ENCODE measurements at regions not wholly inside any gene's neighbourhood (a gene's known extent, or its start where the extent isn't known, plus 50 kb on each side); places are given as distances from the start of the nearest gene placed in this dataset.

DNA sequence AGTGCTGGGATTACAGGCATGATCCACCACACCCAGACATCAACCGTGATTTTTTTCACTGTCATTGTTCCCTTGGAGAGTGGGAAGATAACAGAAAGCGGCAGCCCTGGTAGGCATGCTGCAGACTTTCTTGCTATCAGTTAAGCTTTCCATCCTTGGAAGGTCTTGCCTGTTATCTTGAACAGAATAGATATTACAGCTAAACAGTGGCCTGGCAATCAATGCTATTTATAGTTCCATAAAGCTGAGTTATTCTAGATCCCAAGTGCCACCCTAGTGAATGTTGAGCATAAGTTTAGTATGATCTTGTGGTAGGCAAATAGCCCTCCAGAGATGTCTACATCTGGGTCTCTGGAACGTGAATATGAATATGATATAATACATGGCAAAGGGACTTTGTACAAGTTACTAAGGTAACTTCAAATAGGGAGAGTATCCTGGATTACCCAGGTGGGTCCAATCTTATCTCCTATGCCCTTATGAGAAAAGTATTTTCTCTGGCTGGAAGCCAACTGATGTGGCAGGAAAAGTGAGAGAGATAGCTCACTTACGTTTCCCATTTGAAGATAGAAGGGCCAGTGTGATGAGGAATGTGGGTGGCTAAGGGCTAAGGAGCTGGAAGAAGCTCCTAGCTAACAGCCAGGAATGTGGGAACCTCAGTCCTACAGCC is 609.1 kb upstream of the IGFBP3 start:
- CTCF ChIA-PET (ENCODE audit: partially characterized antibody) = no interaction called here
- H3K4me2 ChIP-seq (ENCODE audit: insufficient read depth in 1 of 2, low read depth in 2 of 2, low read length in 2 of 2) = no peak overlapping the region
- TF ChIP-seq NANOG (IDR thresholded peaks at IDR 0.05; ENCODE audit: insufficient read depth, low read depth, low read length, poor library complexity, severe bottlenecking) (no peak), GTF2F1 (IDR thresholded peaks at IDR 0.05; ENCODE audit: borderline replicate concordance, low read depth, low read length) (no peak), BACH1 (IDR thresholded peaks at IDR 0.05; ENCODE audit: low read length) (no peak), JUND (IDR thresholded peaks at IDR 0.05; ENCODE audit: low read length) (no peak), CBX8 (IDR thresholded peaks at IDR 0.05; ENCODE audit: borderline replicate concordance, low read depth, low read length) (no peak), EP300 (IDR thresholded peaks at IDR 0.05; ENCODE audit: borderline replicate concordance in 1 of 2, low read depth in 2 of 2, low read length in 2 of 2) (no peak), CHD1 (IDR thresholded peaks at IDR 0.05; ENCODE audit: low read depth, low read length) (no peak)

More for the DNA sequence above, 609.1 kb upstream of the IGFBP3 start:
- H4K91ac ChIP-seq (replicated peaks; ENCODE audit: insufficient read length, low read length) = no peak overlapping the region
- no peaks in the 10 kb centered on the region for H3K23me2 ChIP-seq (ENCODE audit: low read depth, low read length)
- H2BK20ac ChIP-seq (ENCODE audit: low read length) = no peak overlapping the region
- no peaks in the 10 kb centered on the region for H3K79me2 ChIP-seq (ENCODE audit: control insufficient read depth in 1 of 2, insufficient read depth in 2 of 2, low read length in 2 of 2)
- H4K8ac ChIP-seq (ENCODE audit: extremely low read depth, insufficient read depth, low read length) = no peak overlapping the region; the same call in 1 of the 2 replicates
- H2BK5ac ChIP-seq (ENCODE audit: low read depth, low read length) = no peak overlapping the region
- H3K4ac ChIP-seq (replicated peaks; ENCODE audit: insufficient read length, low read depth, low read length) = no peak overlapping the region
- H3K36me3 ChIP-seq (ENCODE audit: control insufficient read depth in 2 of 4, insufficient read depth in 4 of 4, low read length in 3 of 4) = no peaks in the 10 kb centered on the region; a peak in 1 of 8 replicates
- H2AK5ac ChIP-seq (ENCODE audit: low read depth, low read length) = no peak overlapping the region
- H3K4me1 ChIP-seq (replicated peaks in 1 of 4; ENCODE audit: control insufficient read depth in 3 of 4, insufficient read depth in 4 of 4, low read length in 3 of 4) = peaks cover 0 to 8% (median 2%) of the 10 kb centered on the region in 4 experiments; a peak in 3 of 7 replicates
- no peak overlapping the region for H3K18ac ChIP-seq (ENCODE audit: extremely low read depth, low read length)
- no peaks in the 10 kb centered on the region for H3K79me1 ChIP-seq (ENCODE audit: low read depth, low read length)
- H3K9me3 ChIP-seq (ENCODE audit: insufficient read depth in 2 of 2, low read depth in 1 of 2, low read length in 1 of 2) = peaks cover 9 to 12% of the 10 kb centered on the region in 2 experiments; a peak in 3 of 4 replicates
- FAIRE-seq = no peak
- no peak overlapping the region for H2BK15ac ChIP-seq (ENCODE audit: low read length)
- peaks cover 12 to 19% (median 13%) of the 10 kb centered on the region in 4 experiments for H3K27me3 ChIP-seq (replicated peaks in 1 of 4; ENCODE audit: control insufficient read depth in 3 of 4, extremely low read depth in 1 of 4, insufficient read depth in 3 of 4, low read length in 3 of 4)
- no peak overlapping the region for H3K23ac ChIP-seq (ENCODE audit: insufficient read length)
- no peak overlapping the region for H2AFZ ChIP-seq (ENCODE audit: low read length)
- no peak overlapping the region for H3K56ac ChIP-seq (replicated peaks; ENCODE audit: insufficient read length, low read depth, low read length)
- H3K27ac ChIP-seq (ENCODE audit: low read depth, low read length) = no peak overlapping the region
- H2BK120ac ChIP-seq (replicated peaks; ENCODE audit: low read depth, low read length) = no peak overlapping the region
- POLR2A ChIA-PET (ENCODE audit: partially characterized antibody) = no interaction called here
- 94% methylated on average over 4 of the region's 4 CpGs; no CpG with 5 or more reads in 1 of the 2 experiments for WGBS, 2 experiments (ENCODE audit: extremely low coverage in 1 of 2, insufficient coverage in 1 of 2, insufficient read length in 1 of 2, insufficient replicate concordance in 2 of 2, low coverage in 1 of 2, low lambda C conversion rate in 2 of 2, missing lambda C conversion rate in 1 of 2)
- no peak overlapping the region for H3K9ac ChIP-seq (replicated peaks in 1 of 4; ENCODE audit: extremely low read depth in 1 of 4, low read depth in 3 of 4, low read length in 3 of 4)
- DNase-seq (ENCODE audit: low read depth in 1 of 2, low spot score in 2 of 2) = no peak
- H2BK12ac ChIP-seq (ENCODE audit: low read depth, low read length) = no peak overlapping the region
- no peak overlapping the region for H4K5ac ChIP-seq (ENCODE audit: insufficient read length, low read depth, low read length)
- H3K14ac ChIP-seq (ENCODE audit: insufficient read length) = no peak overlapping the region
- no peaks in the 10 kb centered on the region for H4K20me1 ChIP-seq (replicated peaks in 1 of 2; ENCODE audit: control insufficient read depth in 1 of 2, insufficient read depth in 2 of 2, low read length in 2 of 2)
- no peak overlapping the region for H3K4me3 ChIP-seq (ENCODE audit: extremely low read depth in 1 of 4, insufficient read depth in 2 of 4, low read depth in 3 of 4, low read length in 4 of 4)

Measured in H1 (cell line).